Ovary (tissue), 7 donors: ENCODE measurements at regions not wholly inside any gene's neighbourhood (a gene's known extent, or its start where the extent isn't known, plus 50 kb on each side); places are given as distances from the start of the nearest gene placed in this dataset.

Source experiments
- DNase-seq, 5 donors: peaks; one replicate each; pipeline ENCODE4 v3.0.0-alpha.2; 2019 to 2020
- H3K27ac ChIP-seq, 2 donors: fragments of 200-600 bp; one replicate each; pipeline versions ENCODE4 v1.5.1 to v1.8.0; 2019 to 2022
- H3K27me3 ChIP-seq: fragments of 200-600 bp; one replicate; pipeline ENCODE4 v1.8.0; 2022
- H3K36me3 ChIP-seq: fragments of 200-600 bp; sonication (generic); one replicate; pipeline ENCODE4 v1.5.1; 2019
- H3K4me1 ChIP-seq: one replicate; pipeline ENCODE4 v1.8.1; 2013; ENCODE audit warnings: mild to moderate bottlenecking, moderate library complexity; ENCODE audit not compliant: insufficient read depth
- H3K4me3 ChIP-seq: fragments of 200-600 bp; sonication (generic); one replicate; pipeline ENCODE4 v1.5.1; 2017
- H3K9me3 ChIP-seq, 2 donors: fragments of 200-600 bp in 1 of 2; sonication (generic) in 1 of 2; one replicate each; pipeline versions ENCODE4 v1.5.1 to v1.8.1; 2013 to 2019; ENCODE audit warnings: mild to moderate bottlenecking in 1 of 2, moderate library complexity in 1 of 2
- CTCF ChIP-seq, 3 donors: fragments of 450-650 bp in 2 of 3; fragments of 200-600 bp in 1 of 3; IDR thresholded peaks; one replicate each; pipeline versions ENCODE4 v1.5.1 to v1.8.0; 2016 to 2022; ENCODE audit warnings: antibody characterized with exemption in 3 of 3, mild to moderate bottlenecking in 1 of 3
- EP300 ChIP-seq: sonication (generic); formaldehyde crosslinking; IDR thresholded peaks from one replicate; pipeline ENCODE4 v1.6.1; 2017; ENCODE audit warnings: antibody characterized with exemption
- POLR2A ChIP-seq: fragments of 450-650 bp; IDR thresholded peaks from one replicate; pipeline ENCODE4 v1.6.1; 2017; ENCODE audit warnings: antibody characterized with exemption, mild to moderate bottlenecking, moderate library complexity
- WGBS, 3 donors: extraction: QIAGEN DNeasy Blood & Tissue Kit in 1 of 3; methylation state at CpG; one replicate each; pipeline versions ENCODE4 v1.1.5 to v1.1.7; 2013 to 2017; 5-methylcytosine and 5-hydroxymethylcytosine counted together
- intact Hi-C, 4 donors: fragments of 100-400 bp; cut with DNase I; formaldehyde crosslinking; loops; one replicate each; pipeline versions ENCODE4 v1.11.0 to v1.15.1; 2022 to 2023
- donor health status: DM: no; HTN: no; CAD: no; lungs with moderate emphysema.
- donor health status: DM: no; HTN: no; CAD: no.
- donor health status: Bipolar disorder and iron deficiency.
- donor health status: DM: no; HTN: no; CAD: no.
- donor health status: DM: yes; HTN: yes; CAD: no.

- no peak overlapping the region for H3K4me3 ChIP-seq
- no peaks in the 10 kb centered on the region for H3K36me3 ChIP-seq
- TF ChIP-seq EP300 (no peak), POLR2A (no peak), CTCF (IDR thresholded peaks at IDR 0.05) (no peak)
- H3K27me3 ChIP-seq = no peaks in the 10 kb centered on the region
- H3K4me1 ChIP-seq = no peaks in the 10 kb centered on the region
- no peaks in the 10 kb centered on the region for H3K9me3 ChIP-seq
- intact Hi-C loops = no loop called here
- no peak for DNase-seq
- WGBS, 3 donors = 44 to 66% (median 50%) methylated on average over 1 of the region's 1 CpG
- no peak overlapping the region for H3K27ac ChIP-seq
Measured at GRCh38 chr9:12627096-12627495, 66.1 kb upstream of the TYRP1 start.

GRCh38 chr9:12628546-12628945, 64.6 kb upstream of the TYRP1 start:
- Histone ChIP-seq H3K9me3 (no peaks in the 10 kb centered on the region), H3K36me3 (no peaks in the 10 kb centered on the region), H3K27ac (no peak overlapping the region), H3K4me1 (no peaks in the 10 kb centered on the region), H3K4me3 (no peak overlapping the region), H3K27me3 (no peaks in the 10 kb centered on the region)
- TF ChIP-seq CTCF (IDR thresholded peaks at IDR 0.05) = no peak
- no peak for DNase-seq
- intact Hi-C loops = no loop called here
- 78 to 89% (median 81%) methylated on average over 1 of the region's 1 CpG for WGBS, 3 donors

GRCh38 chr9:12629067-12629466, 64.1 kb upstream of the TYRP1 start:
- WGBS, 3 donors = 54 to 65% (median 64%) methylated on average over 2 of the region's 2 CpGs

GRCh38 chr9:12631866-12632265, 61.3 kb upstream of the TYRP1 start:
- whole genome bisulfite sequencing, 3 donors = 63 to 69% (median 64%) methylated on average over 5 of the region's 5 CpGs
- Histone ChIP-seq H3K27ac (no peak overlapping the region), H3K4me3 (no peak overlapping the region), H3K27me3 (no peaks in the 10 kb centered on the region), H3K36me3 (no peaks in the 10 kb centered on the region), H3K4me1 (no peaks in the 10 kb centered on the region), H3K9me3 (no peaks in the 10 kb centered on the region)
- no peak for TF ChIP-seq POLR2A
- intact Hi-C loops = no loop called here
- no peak for DNase-seq

More at GRCh38 chr9:12629067-12629466, 64.1 kb upstream of the TYRP1 start:
- DNase-seq = no peak
- no peaks in the 10 kb centered on the region for H3K9me3 ChIP-seq
- H3K36me3 ChIP-seq = no peaks in the 10 kb centered on the region
- no peaks in the 10 kb centered on the region for H3K27me3 ChIP-seq
- H3K4me3 ChIP-seq = no peak overlapping the region
- no peaks in the 10 kb centered on the region for H3K4me1 ChIP-seq
- TF ChIP-seq POLR2A (no peak), EP300 (no peak), CTCF (IDR thresholded peaks at IDR 0.05) (no peak)
- intact Hi-C loops = no loop called here
- no peak overlapping the region for H3K27ac ChIP-seq

GRCh38 chr9:12633016-12633765, 60.0 kb upstream of the TYRP1 start:
- H3K27ac ChIP-seq = no peak overlapping the region
- H3K36me3 ChIP-seq = no peaks in the 10 kb centered on the region
- intact Hi-C loops = no loop called here
- 65 to 74% (median 72%) methylated on average over 9 of the region's 9 CpGs for WGBS, 3 donors
- no peak for TF ChIP-seq EP300
- TF ChIP-seq CTCF (IDR thresholded peaks at IDR 0.05) = no peak
- no peak for TF ChIP-seq POLR2A
- H3K4me1 ChIP-seq = no peaks in the 10 kb centered on the region
- no peak overlapping the region for H3K4me3 ChIP-seq
- no peaks in the 10 kb centered on the region for H3K27me3 ChIP-seq
- no peak for DNase-seq
- H3K9me3 ChIP-seq = no peaks in the 10 kb centered on the region
